RWPE2 (cell line): ENCODE measurements at regions not wholly inside any gene's neighbourhood (a gene's known extent, or its start where the extent isn't known, plus 50 kb on each side); places are given as distances from the start of the nearest gene placed in this dataset.

Experiments used
- ATAC-seq: fragments of 200-7000 bp; cut with Tn5 transposase; 3 replicates; pipeline ENCODE4 v1.9.1; 2021; ENCODE audit warnings: low read depth
- DNase-seq: peaks from one replicate; pipeline ENCODE4 v3.0.0-alpha.2; 2020; ENCODE audit warnings: low spot score
- H3K27ac ChIP-seq: fragments of 450-650 bp; 2 replicates; pipeline ENCODE4 v1.5.1; 2017; ENCODE audit warnings: mild to moderate bottlenecking; ENCODE audit not compliant: poor library complexity, severe bottlenecking
- H3K27me3 ChIP-seq: fragments of 250-450 bp; sonication (Bioruptor Pico); 2 replicates; pipeline ENCODE4 v1.5.1; 2021; ENCODE audit warnings: mild to moderate bottlenecking, moderate library complexity; ENCODE audit not compliant: insufficient read depth, poor library complexity, severe bottlenecking
- H3K36me3 ChIP-seq: fragments of 250-450 bp; sonication (Bioruptor Pico); 2 replicates; pipeline ENCODE4 v1.5.1; 2020; ENCODE audit warnings: low read depth, mild to moderate bottlenecking, moderate library complexity
- H3K4me1 ChIP-seq: fragments of 250-450 bp; sonication (Bioruptor Pico); 2 replicates; pipeline ENCODE4 v1.5.1; 2021; ENCODE audit warnings: mild to moderate bottlenecking, moderate library complexity; ENCODE audit not compliant: insufficient read depth, poor library complexity, severe bottlenecking
- H3K4me3 ChIP-seq: fragments of 250-450 bp; sonication (Bioruptor Pico); 2 replicates; pipeline ENCODE4 v1.5.1; 2021; ENCODE audit warnings: mild to moderate bottlenecking, moderate library complexity; ENCODE audit not compliant: severe bottlenecking
- H3K9me3 ChIP-seq: fragments of 250-450 bp; sonication (Bioruptor Pico); 2 replicates; pipeline ENCODE4 v1.5.1; 2021; ENCODE audit warnings: mild to moderate bottlenecking, moderate library complexity; ENCODE audit not compliant: severe bottlenecking
- TF ChIP-seq, protein P1 (sequence below): fragments of 450-650 bp; IDR thresholded peaks from one replicate; pipeline ENCODE4 v1.5.1; 2017; ENCODE audit warnings: mild to moderate bottlenecking, moderate library complexity; ENCODE audit not compliant: poor library complexity, severe bottlenecking

DNA sequence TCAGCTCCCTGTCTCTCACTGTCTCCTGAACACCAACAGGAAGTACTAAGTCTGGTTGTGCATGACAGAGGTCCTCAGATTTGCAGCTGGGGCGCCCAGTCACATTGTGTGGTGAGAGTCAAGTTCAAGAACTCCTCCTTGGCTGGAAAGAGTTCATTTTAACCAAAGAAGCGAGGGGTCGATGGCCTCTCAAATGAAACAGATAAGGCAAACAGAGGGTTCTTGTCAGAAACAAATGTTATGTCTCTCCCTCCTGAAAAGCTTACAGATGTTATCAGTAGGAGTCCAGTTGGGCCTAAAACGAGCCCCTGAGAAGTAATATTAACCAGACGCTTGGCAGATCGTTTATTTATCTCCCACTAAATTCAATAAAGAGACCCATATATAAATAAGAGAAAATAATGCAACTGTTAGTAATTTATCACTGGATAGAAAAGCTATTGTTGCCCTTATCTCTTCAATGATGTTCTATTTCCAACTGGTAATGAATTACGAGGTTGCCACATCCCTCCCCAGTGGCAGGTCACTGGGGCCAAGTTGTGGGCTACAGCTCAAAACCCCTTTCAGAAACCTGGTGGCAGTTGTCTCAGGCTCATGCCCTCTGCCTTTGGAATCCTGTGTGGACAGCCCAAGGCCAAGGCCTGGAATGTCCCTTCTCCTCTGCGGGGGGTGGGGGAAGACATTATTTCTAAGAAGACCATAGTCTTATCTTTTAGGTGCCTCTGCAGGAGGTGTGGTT, 307.5 kb upstream of the DYNLRB2 start:
- no peak overlapping the region for H3K4me3 ChIP-seq
- H3K27me3 ChIP-seq = no peaks in the 10 kb centered on the region
- no peak for DNase-seq
- peaks cover 3% of the 10 kb centered on the region for H3K9me3 ChIP-seq
- TF ChIP-seq, protein P1, sequence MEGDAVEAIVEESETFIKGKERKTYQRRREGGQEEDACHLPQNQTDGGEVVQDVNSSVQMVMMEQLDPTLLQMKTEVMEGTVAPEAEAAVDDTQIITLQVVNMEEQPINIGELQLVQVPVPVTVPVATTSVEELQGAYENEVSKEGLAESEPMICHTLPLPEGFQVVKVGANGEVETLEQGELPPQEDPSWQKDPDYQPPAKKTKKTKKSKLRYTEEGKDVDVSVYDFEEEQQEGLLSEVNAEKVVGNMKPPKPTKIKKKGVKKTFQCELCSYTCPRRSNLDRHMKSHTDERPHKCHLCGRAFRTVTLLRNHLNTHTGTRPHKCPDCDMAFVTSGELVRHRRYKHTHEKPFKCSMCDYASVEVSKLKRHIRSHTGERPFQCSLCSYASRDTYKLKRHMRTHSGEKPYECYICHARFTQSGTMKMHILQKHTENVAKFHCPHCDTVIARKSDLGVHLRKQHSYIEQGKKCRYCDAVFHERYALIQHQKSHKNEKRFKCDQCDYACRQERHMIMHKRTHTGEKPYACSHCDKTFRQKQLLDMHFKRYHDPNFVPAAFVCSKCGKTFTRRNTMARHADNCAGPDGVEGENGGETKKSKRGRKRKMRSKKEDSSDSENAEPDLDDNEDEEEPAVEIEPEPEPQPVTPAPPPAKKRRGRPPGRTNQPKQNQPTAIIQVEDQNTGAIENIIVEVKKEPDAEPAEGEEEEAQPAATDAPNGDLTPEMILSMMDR = no peak
- H3K27ac ChIP-seq = no peak overlapping the region
- ATAC-seq = no peak
- no peaks in the 10 kb centered on the region for H3K4me1 ChIP-seq
- H3K36me3 ChIP-seq = no peaks in the 10 kb centered on the region

DNA sequence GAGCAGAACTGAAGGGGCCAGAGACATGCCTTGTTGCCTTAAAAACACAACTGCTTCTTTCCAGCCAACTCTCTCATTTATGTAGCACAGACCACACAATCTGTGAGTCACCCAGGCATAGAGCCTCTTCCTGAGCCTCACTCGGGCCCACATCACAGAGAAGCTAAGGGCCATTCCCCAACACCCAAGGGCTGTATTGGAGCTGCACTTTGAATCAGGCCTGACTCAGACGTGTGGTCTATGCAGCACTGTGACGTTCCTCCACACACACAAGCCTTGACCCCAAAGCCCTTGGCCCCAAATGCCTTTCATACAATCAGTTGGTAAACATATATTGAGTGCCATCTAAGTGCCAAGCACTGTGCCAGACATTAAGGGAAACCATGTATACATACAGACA, 308.9 kb upstream of the DYNLRB2 start:
- no peaks in the 10 kb centered on the region for H3K36me3 ChIP-seq
- no peaks in the 10 kb centered on the region for H3K4me1 ChIP-seq
- no peaks in the 10 kb centered on the region for H3K9me3 ChIP-seq
- TF ChIP-seq, protein P1 = no peak
- H3K27ac ChIP-seq = no peak overlapping the region
- peak; percentile 63; the same call in 1 of the 3 replicates for ATAC-seq
- DNase-seq = no peak
- no peak overlapping the region for H3K4me3 ChIP-seq
- H3K27me3 ChIP-seq = no peaks in the 10 kb centered on the region

DNA sequence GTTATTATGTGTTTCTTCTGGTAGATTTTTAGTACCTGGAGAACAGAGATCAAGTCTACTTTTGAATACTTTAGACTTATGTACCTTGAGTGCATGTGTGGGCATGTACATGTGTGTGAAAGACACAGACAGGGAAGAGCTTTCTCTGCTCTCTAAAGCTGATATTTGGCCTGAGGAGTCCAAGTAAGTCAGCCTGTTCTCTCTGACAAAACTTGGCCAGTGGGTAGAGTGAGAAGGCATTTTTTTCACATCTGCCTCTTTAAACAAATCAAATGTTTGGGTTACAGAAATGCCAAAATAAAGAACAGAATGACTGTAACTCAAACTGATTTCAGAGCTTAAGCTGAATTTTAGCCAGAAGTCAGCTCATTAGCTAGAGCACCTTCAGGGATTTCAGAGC, 309.7 kb upstream of the DYNLRB2 start:
- no peaks in the 10 kb centered on the region for H3K4me1 ChIP-seq
- no peak overlapping the region for H3K4me3 ChIP-seq
- TF ChIP-seq, protein P1 = no peak
- no peak overlapping the region for H3K27ac ChIP-seq
- no peak for ATAC-seq
- H3K9me3 ChIP-seq = no peaks in the 10 kb centered on the region
- DNase-seq = no peak
- no peaks in the 10 kb centered on the region for H3K36me3 ChIP-seq
- H3K27me3 ChIP-seq = no peaks in the 10 kb centered on the region

DNA sequence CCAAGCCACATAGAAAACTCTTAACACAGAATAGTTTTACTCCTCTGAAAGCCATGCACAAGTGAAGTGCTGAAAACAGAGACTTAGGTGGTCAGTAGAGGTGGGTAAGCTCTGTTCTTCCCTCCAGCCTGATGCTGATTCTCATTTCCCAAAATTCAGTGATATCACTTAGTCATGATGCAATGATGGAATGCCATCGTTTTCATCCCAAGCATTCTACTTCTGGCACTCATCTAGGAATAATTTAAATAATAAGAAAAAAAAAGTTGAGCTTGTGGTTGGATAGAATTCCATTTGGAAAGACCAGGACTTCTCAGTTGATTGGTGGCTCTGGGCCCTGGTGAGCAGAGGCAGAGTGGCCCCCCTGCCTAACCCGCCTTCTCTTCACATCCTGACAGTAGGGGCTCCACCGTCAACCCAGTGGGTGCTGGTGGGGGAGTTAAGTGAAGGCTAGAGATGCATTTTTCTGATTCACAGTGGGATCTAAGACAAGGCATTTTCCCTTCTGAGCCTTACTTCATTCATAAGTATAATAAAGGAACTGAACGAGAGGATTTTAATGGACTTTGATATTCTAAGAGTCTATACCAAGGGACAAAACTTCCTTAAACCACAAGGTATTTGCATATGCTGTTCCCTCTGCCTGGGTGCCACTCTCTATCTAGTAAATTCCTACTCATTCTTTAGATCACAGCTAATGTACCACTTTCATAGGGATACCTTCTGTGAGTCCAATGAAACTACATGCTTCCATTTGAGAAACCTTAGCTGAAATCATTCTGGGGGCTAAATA, 310.3 kb upstream of the DYNLRB2 start:
- Histone ChIP-seq H3K4me3 (no peak overlapping the region), H3K27me3 (no peaks in the 10 kb centered on the region), H3K9me3 (no peaks in the 10 kb centered on the region), H3K27ac (no peak overlapping the region), H3K4me1 (no peaks in the 10 kb centered on the region), H3K36me3 (no peaks in the 10 kb centered on the region)
- DNase-seq (no peak), ATAC-seq (no peak)
- TF ChIP-seq, protein P1 = no peak
